Sigmoid colon (tissue), 6 donors: ENCODE measurements at regions not wholly inside any gene's neighbourhood (a gene's known extent, or its start where the extent isn't known, plus 50 kb on each side); places are given as distances from the start of the nearest gene placed in this dataset.
"Not testable (repeated sequence)": the region's sequence is repeated elsewhere in the genome, so short reads cannot be mapped to it uniquely, and the experiment has no call there.

ENCODE experiments used
- DNase-seq: peaks from one replicate; pipeline ENCODE4 v3.0.0-alpha.2; 2019
- H3K27ac ChIP-seq, 4 donors: fragments of 200-600 bp; sonication (generic); one replicate each; pipeline ENCODE4 v1.5.1; 2016 to 2019; ENCODE audit warnings: mild to moderate bottlenecking in 1 of 4
- H3K27me3 ChIP-seq, 3 donors: fragments of 200-600 bp; sonication (generic); one replicate each; pipeline ENCODE4 v1.5.1; 2019; ENCODE audit warnings: mild to moderate bottlenecking in 1 of 3
- H3K36me3 ChIP-seq, 4 donors: fragments of 200-600 bp; sonication (generic); one replicate each; pipeline ENCODE4 v1.5.1; 2016 to 2019
- H3K4me1 ChIP-seq, 4 donors: fragments of 200-600 bp; sonication (generic); one replicate each; pipeline ENCODE4 v1.5.1; 2017 to 2019
- H3K4me3 ChIP-seq, 4 donors: fragments of 200-600 bp; sonication (generic); one replicate each; pipeline ENCODE4 v1.5.1; 2017 to 2019; ENCODE audit warnings: mild to moderate bottlenecking in 2 of 4, moderate library complexity in 1 of 4
- H3K9me3 ChIP-seq, 4 donors: fragments of 200-600 bp in 3 of 4; sonication (generic) in 3 of 4; one replicate each; pipeline versions ENCODE4 v1.5.1 to v1.6.1; 2013 to 2019
- EP300 ChIP-seq, 4 donors: sonication (generic); formaldehyde crosslinking; IDR thresholded peaks; one replicate each; pipeline ENCODE4 v1.6.1; 2017; ENCODE audit warnings: antibody characterized with exemption in 4 of 4
- POLR2A ChIP-seq, 2 donors: fragments of 450-650 bp; IDR thresholded peaks; one replicate each; pipeline ENCODE4 v1.6.1; 2016; ENCODE audit warnings: antibody characterized with exemption in 2 of 2, mild to moderate bottlenecking in 2 of 2, moderate library complexity in 2 of 2
- POLR2AphosphoS5 ChIP-seq, 4 donors: sonication (generic); formaldehyde crosslinking; IDR thresholded peaks; one replicate each; pipeline ENCODE4 v1.6.1; 2017; ENCODE audit warnings: antibody characterized with exemption in 4 of 4
- WGBS, 2 donors: extraction: QIAGEN DNeasy Blood & Tissue Kit; methylation state at CpG; one replicate each; pipeline ENCODE4 v1.1.7; 2013; 5-methylcytosine and 5-hydroxymethylcytosine counted together
- intact Hi-C: fragments of 100-400 bp; cut with DNase I; formaldehyde crosslinking; loops from one replicate; pipeline ENCODE4 v1.15.1; 2023
- TF ChIP-seq, protein P1 (sequence below), 4 experiments: fragments of 450-650 bp in 3 of 4; fragments of 200-600 bp in 1 of 4; IDR thresholded peaks; one replicate each; pipeline ENCODE4 v1.5.1; 2016 to 2019; ENCODE audit warnings: antibody characterized with exemption in 4 of 4, mild to moderate bottlenecking in 3 of 4, moderate library complexity in 2 of 4
- donor health status: healthy with polysubstance abuse.
- donor health status: healthy.

GRCh38 chr4:112708772-112709171, 71.8 kb downstream of the LARP7 start:
- intact Hi-C loops = no loop called here
- no peak for DNase-seq
- Histone ChIP-seq H3K27me3 (peaks cover 0 to 28% (median 12%) of the 10 kb centered on the region in 3 donors), H3K36me3 (no peaks in the 10 kb centered on the region), H3K27ac (no peak overlapping the region), H3K9me3 (no peaks in the 10 kb centered on the region), H3K4me1 (peaks cover 0 to 17% (median 12%) of the 10 kb centered on the region in 4 donors), H3K4me3 (no peak overlapping the region)
- TF ChIP-seq, protein P1, sequence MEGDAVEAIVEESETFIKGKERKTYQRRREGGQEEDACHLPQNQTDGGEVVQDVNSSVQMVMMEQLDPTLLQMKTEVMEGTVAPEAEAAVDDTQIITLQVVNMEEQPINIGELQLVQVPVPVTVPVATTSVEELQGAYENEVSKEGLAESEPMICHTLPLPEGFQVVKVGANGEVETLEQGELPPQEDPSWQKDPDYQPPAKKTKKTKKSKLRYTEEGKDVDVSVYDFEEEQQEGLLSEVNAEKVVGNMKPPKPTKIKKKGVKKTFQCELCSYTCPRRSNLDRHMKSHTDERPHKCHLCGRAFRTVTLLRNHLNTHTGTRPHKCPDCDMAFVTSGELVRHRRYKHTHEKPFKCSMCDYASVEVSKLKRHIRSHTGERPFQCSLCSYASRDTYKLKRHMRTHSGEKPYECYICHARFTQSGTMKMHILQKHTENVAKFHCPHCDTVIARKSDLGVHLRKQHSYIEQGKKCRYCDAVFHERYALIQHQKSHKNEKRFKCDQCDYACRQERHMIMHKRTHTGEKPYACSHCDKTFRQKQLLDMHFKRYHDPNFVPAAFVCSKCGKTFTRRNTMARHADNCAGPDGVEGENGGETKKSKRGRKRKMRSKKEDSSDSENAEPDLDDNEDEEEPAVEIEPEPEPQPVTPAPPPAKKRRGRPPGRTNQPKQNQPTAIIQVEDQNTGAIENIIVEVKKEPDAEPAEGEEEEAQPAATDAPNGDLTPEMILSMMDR (IDR thresholded peaks at IDR 0.05) = no peak
- TF ChIP-seq EP300 (IDR thresholded peaks at IDR 0.05) = no peak
- no peak for TF ChIP-seq POLR2A (IDR thresholded peaks at IDR 0.05)
- no peak for TF ChIP-seq POLR2AphosphoS5 (IDR thresholded peaks at IDR 0.05)
- 74 to 81% methylated on average over 2 of the region's 2 CpGs for WGBS, 2 donors

GRCh38 chr4:112714922-112715901, 78.3 kb downstream of the LARP7 start:
- Histone ChIP-seq H3K4me1 (no peaks in the 10 kb centered on the region), H3K9me3 (no peaks in the 10 kb centered on the region), H3K27me3 (no peaks in the 10 kb centered on the region), H3K27ac (no peak overlapping the region), H3K4me3 (no peak overlapping the region), H3K36me3 (no peaks in the 10 kb centered on the region)
- intact Hi-C loops = no loop called here
- WGBS, 2 donors = 75 to 86% methylated on average over 11 of the region's 11 CpGs
- no peak for TF ChIP-seq POLR2AphosphoS5 (IDR thresholded peaks at IDR 0.05)
- no peak for TF ChIP-seq POLR2A (IDR thresholded peaks at IDR 0.05)
- TF ChIP-seq, protein P1 (IDR thresholded peaks at IDR 0.05) = no peak
- TF ChIP-seq EP300 (IDR thresholded peaks at IDR 0.05) = no peak
- DNase-seq = no peak

DNA sequence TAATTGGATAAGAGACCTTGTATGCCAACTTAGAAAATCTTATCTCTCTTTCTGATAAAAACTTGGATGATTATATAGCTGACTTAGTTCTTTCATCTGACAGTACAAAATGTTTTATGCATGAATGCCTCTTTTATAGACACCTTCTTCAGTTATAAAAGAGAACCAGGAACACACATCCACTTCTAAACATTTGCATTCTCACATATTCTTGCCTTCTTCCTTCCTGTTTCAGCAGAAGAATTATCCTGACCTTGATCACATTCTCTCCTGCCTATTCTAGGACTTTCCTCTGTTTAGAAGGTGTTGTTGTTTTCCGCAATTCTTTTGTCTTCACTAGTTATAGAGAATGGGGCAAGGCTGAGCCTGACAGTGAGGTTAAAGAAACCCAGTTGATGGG, 80.9 kb downstream of the LARP7 start:
- no peaks in the 10 kb centered on the region for H3K4me1 ChIP-seq
- H3K4me3 ChIP-seq = no peak overlapping the region
- intact Hi-C loops = no loop called here
- no peaks in the 10 kb centered on the region for H3K36me3 ChIP-seq
- H3K27ac ChIP-seq = no peak overlapping the region
- no peaks in the 10 kb centered on the region for H3K9me3 ChIP-seq
- no peak for DNase-seq
- 90 to 98% methylated on average over 1 of the region's 1 CpG for WGBS, 2 donors
- H3K27me3 ChIP-seq = no peaks in the 10 kb centered on the region
- TF ChIP-seq POLR2A (IDR thresholded peaks at IDR 0.05) (no peak), EP300 (IDR thresholded peaks at IDR 0.05) (no peak), POLR2AphosphoS5 (IDR thresholded peaks at IDR 0.05) (no peak)
- TF ChIP-seq, protein P1 (IDR thresholded peaks at IDR 0.05) = no peak

DNA sequence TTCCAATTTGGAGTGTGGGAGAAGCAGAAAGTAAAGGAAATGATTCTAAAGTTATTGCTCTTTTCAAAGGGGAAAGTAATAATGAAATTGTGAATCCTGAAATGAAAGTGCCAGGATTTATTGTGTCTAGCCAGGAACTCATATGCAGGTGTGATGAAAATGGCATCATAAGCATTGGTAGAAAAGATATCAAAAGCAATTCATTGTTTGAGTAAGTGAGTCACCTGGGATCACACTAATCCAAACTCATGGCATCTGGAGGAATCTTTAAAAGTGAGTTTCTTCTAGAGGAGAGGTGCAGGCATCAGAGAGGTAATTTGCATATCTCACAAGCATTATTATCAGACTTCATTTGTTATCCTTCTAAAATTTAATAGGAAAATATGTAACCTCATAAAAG, 84.7 kb downstream of the LARP7 start:
- Histone ChIP-seq H3K9me3 (no peaks in the 10 kb centered on the region), H3K27me3 (no peaks in the 10 kb centered on the region), H3K4me1 (no peaks in the 10 kb centered on the region), H3K4me3 (no peak overlapping the region), H3K36me3 (no peaks in the 10 kb centered on the region), H3K27ac (no peak overlapping the region)
- DNase-seq = no peak
- intact Hi-C loops = no loop called here
- TF ChIP-seq POLR2A (IDR thresholded peaks at IDR 0.05) (no peak), POLR2AphosphoS5 (IDR thresholded peaks at IDR 0.05) (no peak)

DNA sequence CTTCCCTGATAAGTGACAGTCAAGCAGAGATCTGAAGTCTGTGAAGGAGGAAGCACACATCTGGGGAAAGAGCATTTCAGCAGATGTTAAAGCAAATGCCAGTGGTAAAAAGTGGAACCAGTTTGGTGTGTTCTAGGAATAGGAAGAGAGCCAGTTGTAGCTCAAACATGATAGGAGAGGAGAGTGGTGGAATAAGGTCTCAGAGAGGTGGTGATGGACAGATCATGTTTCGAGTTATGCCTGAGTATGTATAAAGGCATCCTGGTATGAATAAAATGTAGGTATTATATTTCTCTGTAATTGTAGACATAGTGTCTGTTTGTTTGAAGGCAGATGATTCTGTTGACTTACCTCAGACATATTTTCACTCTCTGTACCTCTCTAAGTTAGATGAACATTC, 89.1 kb downstream of the LARP7 start:
- DNase-seq = no peak
- WGBS, 2 donors = 90 to 92% methylated on average over 1 of the region's 1 CpG
- TF ChIP-seq EP300 (IDR thresholded peaks at IDR 0.05) = no peak
- TF ChIP-seq POLR2AphosphoS5 (IDR thresholded peaks at IDR 0.05) = no peak
- TF ChIP-seq POLR2A (IDR thresholded peaks at IDR 0.05) = no peak
- no peaks in the 10 kb centered on the region for H3K36me3 ChIP-seq
- H3K27me3 ChIP-seq = no peaks in the 10 kb centered on the region
- no peaks in the 10 kb centered on the region for H3K4me1 ChIP-seq
- intact Hi-C loops = no loop called here
- H3K27ac ChIP-seq = no peak overlapping the region
- no peaks in the 10 kb centered on the region for H3K9me3 ChIP-seq
- H3K4me3 ChIP-seq = no peak overlapping the region

DNA sequence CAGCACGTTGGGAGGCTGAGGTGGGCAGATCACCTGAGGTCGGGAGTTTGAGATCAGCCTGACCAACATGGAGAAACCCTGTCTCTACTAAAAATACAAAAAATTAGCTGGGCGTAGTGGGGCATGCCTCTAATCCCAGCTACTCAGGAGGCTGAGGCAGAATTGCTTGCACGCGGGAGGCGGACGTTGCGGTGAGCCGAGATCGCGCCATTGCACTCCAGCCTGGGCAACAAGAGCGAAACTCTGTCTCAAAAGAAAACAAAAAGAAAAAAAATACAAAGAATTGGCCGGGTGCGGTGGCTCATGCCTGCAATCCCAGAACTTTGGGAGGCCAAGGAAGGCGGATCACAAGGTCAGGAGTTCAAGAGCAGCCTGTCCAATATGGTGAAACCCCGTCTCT, 90.8 kb downstream of the LARP7 start:
- H3K4me1 ChIP-seq = not testable (repeated sequence)
- 93% methylated on average over 16 of the region's 16 CpGs for WGBS, 2 donors

More for the DNA sequence above, 90.8 kb downstream of the LARP7 start:
- intact Hi-C loops, H3K27me3 ChIP-seq, H3K9me3 ChIP-seq, H3K4me3 ChIP-seq, DNase-seq, H3K27ac ChIP-seq, H3K36me3 ChIP-seq: not testable (repeated sequence)
